Transverse colon (tissue), 3 donors: ENCODE measurements at regions not wholly inside any gene's neighbourhood (a gene's known extent, or its start where the extent isn't known, plus 50 kb on each side); places are given as distances from the start of the nearest gene placed in this dataset.

Experiments
- POLR2A ChIP-seq: fragments of 450-650 bp; IDR thresholded peaks from one replicate; pipeline ENCODE4 v1.6.1; 2016; ENCODE audit warnings: antibody characterized with exemption, mild to moderate bottlenecking, moderate library complexity
- TF ChIP-seq, protein P1 (sequence below), 5 experiments: fragments of 200-600 bp in 3 of 5; fragments of 450-650 bp in 2 of 5; sonication (generic) in 3 of 5; IDR thresholded peaks; 1 replicate in 2 of 5; 2 replicates in 3 of 5; pipeline ENCODE4 v1.5.1; 2016 to 2017; ENCODE audit warnings: antibody characterized with exemption in 5 of 5, inconsistent platforms in 3 of 5, mild to moderate bottlenecking in 2 of 5, moderate library complexity in 1 of 5

GRCh38 chr14:79967453-79967852, 243.9 kb downstream of the DIO2 start:
- TF ChIP-seq, protein P1, sequence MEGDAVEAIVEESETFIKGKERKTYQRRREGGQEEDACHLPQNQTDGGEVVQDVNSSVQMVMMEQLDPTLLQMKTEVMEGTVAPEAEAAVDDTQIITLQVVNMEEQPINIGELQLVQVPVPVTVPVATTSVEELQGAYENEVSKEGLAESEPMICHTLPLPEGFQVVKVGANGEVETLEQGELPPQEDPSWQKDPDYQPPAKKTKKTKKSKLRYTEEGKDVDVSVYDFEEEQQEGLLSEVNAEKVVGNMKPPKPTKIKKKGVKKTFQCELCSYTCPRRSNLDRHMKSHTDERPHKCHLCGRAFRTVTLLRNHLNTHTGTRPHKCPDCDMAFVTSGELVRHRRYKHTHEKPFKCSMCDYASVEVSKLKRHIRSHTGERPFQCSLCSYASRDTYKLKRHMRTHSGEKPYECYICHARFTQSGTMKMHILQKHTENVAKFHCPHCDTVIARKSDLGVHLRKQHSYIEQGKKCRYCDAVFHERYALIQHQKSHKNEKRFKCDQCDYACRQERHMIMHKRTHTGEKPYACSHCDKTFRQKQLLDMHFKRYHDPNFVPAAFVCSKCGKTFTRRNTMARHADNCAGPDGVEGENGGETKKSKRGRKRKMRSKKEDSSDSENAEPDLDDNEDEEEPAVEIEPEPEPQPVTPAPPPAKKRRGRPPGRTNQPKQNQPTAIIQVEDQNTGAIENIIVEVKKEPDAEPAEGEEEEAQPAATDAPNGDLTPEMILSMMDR (IDR thresholded peaks at IDR 0.05): no peak
- TF ChIP-seq POLR2A: no peak
